ENCODE measurements at regions not wholly inside any gene's neighbourhood (a gene's known extent, or its start where the extent isn't known, plus 50 kb on each side); places are given as distances from the start of the nearest gene placed in this dataset.

- Histone ChIP-seq H3K4me1 (ENCODE audit: control insufficient read depth in 2 of 3, insufficient read depth in 2 of 3, low read depth in 1 of 3, low read length in 3 of 3) (no peaks in the 10 kb centered on the region), H3K27me3 (ENCODE audit: control insufficient read depth, insufficient read depth, low read length) (no peaks in the 10 kb centered on the region), H3K9me3 (ENCODE audit: control insufficient read depth in 2 of 3, insufficient read depth in 1 of 3, low read length in 3 of 3) (no peaks in the 10 kb centered on the region), H3K27ac (ENCODE audit: low read depth in 2 of 2, low read length in 2 of 2) (no peak overlapping the region), H3K9ac (ENCODE audit: low read length in 3 of 3) (no peak overlapping the region), H3K4me3 (ENCODE audit: low read length in 3 of 3) (no peak overlapping the region), H3K36me3 (ENCODE audit: control insufficient read depth in 2 of 3, insufficient read depth in 3 of 3, low read length in 3 of 3) (no peaks in the 10 kb centered on the region)
- no peak for DNase-seq
- no peak for FAIRE-seq
- intact Hi-C loops (cut with DNase I) = no loop called here
- TF ChIP-seq CTCF (IDR thresholded peaks at IDR 0.05; ENCODE audit: borderline replicate concordance, extremely low read depth, insufficient read depth) = no peak
These were observed 107.1 kb upstream of the ARID2 start for GRCh38 chr12:45622210-45622937.

GRCh38 chr12:45623221-45623620 is 106.3 kb upstream of the ARID2 start:
- no peak for FAIRE-seq
- Histone ChIP-seq H3K9me3 (ENCODE audit: control insufficient read depth in 2 of 3, insufficient read depth in 1 of 3, low read length in 3 of 3) (no peaks in the 10 kb centered on the region), H3K27me3 (ENCODE audit: control insufficient read depth, insufficient read depth, low read length) (no peaks in the 10 kb centered on the region), H3K4me1 (ENCODE audit: control insufficient read depth in 2 of 3, insufficient read depth in 2 of 3, low read depth in 1 of 3, low read length in 3 of 3) (no peaks in the 10 kb centered on the region), H3K27ac (ENCODE audit: low read depth in 2 of 2, low read length in 2 of 2) (no peak overlapping the region), H3K4me3 (ENCODE audit: low read length in 3 of 3) (no peak overlapping the region), H3K36me3 (ENCODE audit: control insufficient read depth in 2 of 3, insufficient read depth in 3 of 3, low read length in 3 of 3) (no peaks in the 10 kb centered on the region), H3K9ac (ENCODE audit: low read length in 3 of 3) (no peak overlapping the region)
- no peak for TF ChIP-seq CTCF (IDR thresholded peaks at IDR 0.05; ENCODE audit: borderline replicate concordance, extremely low read depth, insufficient read depth)
- DNase-seq = no peak
- intact Hi-C loops (cut with DNase I) = no loop called here

- Histone ChIP-seq H3K4me3 (ENCODE audit: low read length in 3 of 3) (no peak overlapping the region), H3K36me3 (ENCODE audit: control insufficient read depth in 2 of 3, insufficient read depth in 3 of 3, low read length in 3 of 3) (no peaks in the 10 kb centered on the region), H3K9ac (ENCODE audit: low read length in 3 of 3) (no peak overlapping the region), H3K9me3 (ENCODE audit: control insufficient read depth in 2 of 3, insufficient read depth in 1 of 3, low read length in 3 of 3) (no peaks in the 10 kb centered on the region), H3K27ac (ENCODE audit: low read depth in 2 of 2, low read length in 2 of 2) (no peak overlapping the region), H3K27me3 (ENCODE audit: control insufficient read depth, insufficient read depth, low read length) (no peaks in the 10 kb centered on the region), H3K4me1 (ENCODE audit: control insufficient read depth in 2 of 3, insufficient read depth in 2 of 3, low read depth in 1 of 3, low read length in 3 of 3) (no peaks in the 10 kb centered on the region)
- intact Hi-C loops (cut with DNase I) = no loop called here
- no peak for FAIRE-seq
- TF ChIP-seq CTCF (IDR thresholded peaks at IDR 0.05; ENCODE audit: borderline replicate concordance, extremely low read depth, insufficient read depth) = no peak
- no peak for DNase-seq
These were observed 105.6 kb upstream of the ARID2 start for GRCh38 chr12:45623940-45624339.

- H3K9ac ChIP-seq (ENCODE audit: low read length in 3 of 3) = no peak overlapping the region
- DNase-seq = no peak
- no peak overlapping the region for H3K4me3 ChIP-seq (ENCODE audit: low read length in 3 of 3)
- FAIRE-seq = no peak
- H3K36me3 ChIP-seq (ENCODE audit: control insufficient read depth in 2 of 3, insufficient read depth in 3 of 3, low read length in 3 of 3) = no peaks in the 10 kb centered on the region
- no peak for TF ChIP-seq CTCF (IDR thresholded peaks at IDR 0.05; ENCODE audit: borderline replicate concordance, extremely low read depth, insufficient read depth)
- H3K9me3 ChIP-seq (ENCODE audit: control insufficient read depth in 2 of 3, insufficient read depth in 1 of 3, low read length in 3 of 3) = no peaks in the 10 kb centered on the region
- no peaks in the 10 kb centered on the region for H3K27me3 ChIP-seq (ENCODE audit: control insufficient read depth, insufficient read depth, low read length)
- H3K27ac ChIP-seq (ENCODE audit: low read depth in 2 of 2, low read length in 2 of 2) = no peak overlapping the region
- no peaks in the 10 kb centered on the region for H3K4me1 ChIP-seq (ENCODE audit: control insufficient read depth in 2 of 3, insufficient read depth in 2 of 3, low read depth in 1 of 3, low read length in 3 of 3)
- intact Hi-C loops (cut with DNase I) = no loop called here
These were observed 102.5 kb upstream of the ARID2 start for GRCh38 chr12:45626965-45627364.
